Amygdala (tissue), 56 donors: ENCODE measurements at regions not wholly inside any gene's neighbourhood (a gene's known extent, or its start where the extent isn't known, plus 50 kb on each side); places are given as distances from the start of the nearest gene placed in this dataset.

Source experiments
- DNase-seq, 56 donors: peaks; one replicate each; lab custom pipeline; 2025; lab: John Stamatoyannopoulos, UW

DNA sequence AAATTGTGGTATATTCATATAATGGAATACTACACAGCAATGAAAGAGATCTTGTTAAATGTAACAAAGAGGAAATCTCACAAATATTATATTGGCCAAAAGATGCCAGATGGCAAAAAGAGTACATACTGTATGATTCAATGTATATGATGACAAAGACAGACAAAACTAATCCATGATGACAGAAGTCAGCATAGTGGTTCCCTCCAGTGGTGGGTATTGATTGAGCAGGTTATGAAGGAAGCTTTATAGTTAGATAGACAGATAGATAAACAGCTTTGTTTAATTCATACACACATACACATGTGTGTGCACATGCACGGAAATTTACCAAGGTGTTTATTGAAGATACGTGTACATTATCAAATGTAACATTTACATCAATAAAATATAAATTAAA lies 74.4 kb upstream of the SMIM36 start:
- DNase-seq, result no peak

DNA sequence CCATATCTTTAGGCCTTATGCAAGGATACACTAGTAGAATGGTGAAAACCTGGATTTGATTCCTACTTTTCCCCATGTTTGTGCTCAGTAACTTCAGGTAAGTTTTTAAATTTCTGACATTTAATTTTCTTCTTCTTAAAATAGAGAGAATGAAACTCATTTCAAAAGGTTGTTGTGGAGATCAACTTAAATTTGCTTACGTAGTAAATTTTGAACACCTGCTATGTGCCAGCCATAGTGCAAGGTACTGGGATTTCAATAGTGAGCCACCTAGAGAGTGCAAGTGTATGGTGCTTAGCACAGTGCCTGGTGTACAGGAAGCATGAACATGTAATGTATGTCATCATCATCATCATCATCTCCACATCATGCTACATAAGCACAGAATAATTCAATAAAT lies 73.6 kb upstream of the SMIM36 start:
- no peak for DNase-seq

DNA sequence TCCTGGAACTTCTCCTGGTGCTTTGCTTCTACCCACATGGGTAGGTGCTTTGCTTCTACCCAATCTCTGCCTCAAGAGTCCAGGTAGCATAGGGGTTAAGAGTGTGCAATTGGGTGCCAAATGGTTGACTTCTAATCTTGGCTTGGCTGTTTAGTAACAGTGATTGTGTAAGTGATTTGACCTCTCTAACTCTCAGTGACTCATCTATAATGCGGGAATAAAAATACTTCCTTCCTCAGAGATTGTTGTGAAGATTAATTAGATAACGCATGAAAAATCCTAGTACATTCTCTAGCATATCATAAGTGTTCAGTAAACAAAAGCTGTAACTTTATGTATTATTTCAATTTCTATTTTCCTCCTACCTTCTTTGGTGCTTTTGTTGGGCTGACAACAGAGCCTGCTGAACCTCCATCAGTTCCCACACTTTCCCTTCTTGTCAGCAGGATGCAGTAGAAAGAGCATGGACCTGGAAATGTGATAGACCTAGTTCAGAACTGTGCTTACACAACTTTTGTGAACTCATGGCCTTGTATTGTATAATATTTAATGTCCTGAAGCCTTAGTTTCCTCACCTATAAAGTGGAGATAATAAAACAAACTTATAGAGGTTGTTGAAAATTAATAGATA lies 72.9 kb upstream of the SMIM36 start:
- DNase-seq, result no peak

GRCh38 chr17:55582897-55583296 lies 71.6 kb upstream of the SMIM36 start:
- DNase-seq, result no peak

GRCh38 chr17:55580596-55581133 lies 69.4 kb upstream of the SMIM36 start:
- no peak for DNase-seq

GRCh38 chr17:55577687-55578086 lies 66.4 kb upstream of the SMIM36 start:
- DNase-seq, result no peak

GRCh38 chr17:55576996-55577586 lies 65.8 kb upstream of the SMIM36 start:
- DNase-seq, result peak in 6 of 56 donors; percentile 0 to 36 (median 10)

DNA sequence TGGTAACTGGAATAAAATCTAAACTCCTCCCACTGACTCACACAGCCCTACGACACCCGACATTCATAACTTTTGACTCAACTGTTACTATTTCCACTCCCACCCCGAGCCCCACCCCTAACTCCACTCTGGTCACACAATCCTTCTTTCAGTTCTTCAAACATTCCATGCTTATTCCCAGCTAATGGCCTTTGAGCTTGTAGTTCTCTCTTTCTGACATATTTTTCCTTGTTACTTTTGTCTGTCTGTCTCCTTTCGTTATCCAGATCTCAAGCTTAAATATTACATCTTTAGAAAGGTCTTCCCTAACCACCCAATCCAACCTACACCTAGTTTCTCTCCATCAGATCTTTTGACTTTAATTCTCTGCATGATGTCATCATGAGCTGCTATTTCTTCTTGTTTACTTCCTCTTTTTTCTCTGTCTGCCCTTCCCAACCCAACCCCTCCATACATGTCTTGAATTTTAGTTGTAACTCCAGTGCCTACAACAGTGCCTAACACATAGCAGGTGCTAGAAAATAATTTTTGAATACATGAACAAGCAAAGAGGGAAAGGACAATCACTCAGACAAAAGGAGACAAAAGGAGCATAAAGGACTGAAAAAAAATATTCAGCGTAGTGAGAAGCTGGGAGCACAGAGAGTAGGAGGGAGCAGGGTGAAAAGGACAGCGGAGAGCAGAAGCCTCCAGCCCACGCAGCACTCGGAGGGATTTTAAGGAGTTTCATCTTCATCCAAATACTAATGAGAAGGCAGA lies 65.2 kb upstream of the SMIM36 start:
- no peak for DNase-seq

- DNase-seq, result no peak
Measured at GRCh38 chr17:55575058-55575636, 63.9 kb upstream of the SMIM36 start.

GRCh38 chr17:55572599-55572998 lies 61.3 kb upstream of the SMIM36 start:
- no peak for DNase-seq

GRCh38 chr17:55572139-55572538 lies 60.9 kb upstream of the SMIM36 start:
- no peak for DNase-seq

- DNase-seq, result no peak
Measured at GRCh38 chr17:55571095-55571494, 59.8 kb upstream of the SMIM36 start.

- DNase-seq, result peak in 1 of 56 donors; percentile 2
Measured at GRCh38 chr17:55570391-55570790, 59.1 kb upstream of the SMIM36 start.

- no peak for DNase-seq
Measured at GRCh38 chr17:55567240-55568214, 56.3 kb upstream of the SMIM36 start.

- no peak for DNase-seq
Measured at GRCh38 chr17:55564081-55564480, 52.8 kb upstream of the SMIM36 start.

- DNase-seq, result no peak
Measured at GRCh38 chr17:55563363-55563762, 52.1 kb upstream of the SMIM36 start.

DNA sequence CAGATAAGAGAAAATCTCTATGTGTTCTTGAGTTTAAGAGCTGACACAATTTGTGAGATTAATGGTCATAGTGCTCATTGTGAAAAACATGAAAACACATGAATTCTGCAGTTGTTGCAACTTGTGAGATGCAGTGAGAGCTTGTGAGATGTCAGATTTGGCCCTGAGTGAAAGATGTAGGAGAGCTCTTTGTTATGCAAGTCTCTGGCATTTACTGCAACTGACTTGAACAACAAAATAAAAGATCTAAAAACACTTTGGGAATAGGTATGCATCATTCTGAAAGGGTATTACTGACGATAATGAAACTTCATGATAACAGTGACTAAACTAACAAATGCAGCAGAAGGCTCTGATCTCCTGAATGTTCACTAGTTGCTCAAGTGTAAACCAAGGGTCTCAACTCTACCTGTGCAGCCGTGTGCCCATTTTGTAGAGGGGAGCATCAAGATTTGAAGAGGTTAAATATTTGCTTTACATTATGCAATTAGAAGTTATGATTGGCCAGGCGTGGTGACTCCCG lies 50.8 kb upstream of the SMIM36 start:
- no peak for DNase-seq

GRCh38 chr17:55561316-55561972 lies 50.2 kb upstream of the SMIM36 start:
- DNase-seq, result no peak
